B cell (primary cell): ENCODE measurements at regions not wholly inside any gene's neighbourhood (a gene's known extent, or its start where the extent isn't known, plus 50 kb on each side); places are given as distances from the start of the nearest gene placed in this dataset.

Experiments
- ATAC-seq: fragments of 200-7000 bp; cut with Tn5 transposase; one replicate; pipeline ENCODE4 v1.10.0; 2021; ENCODE audit warnings: low read depth, mild to moderate bottlenecking, moderate number of reproducible peaks, moderate library complexity
- CTCF ChIA-PET: fragments of 350-600 bp; sonication (Branson Sonifier 250); formaldehyde crosslinking; loops from one replicate; lab custom pipeline; 2021; ENCODE audit warnings: antibody characterized with exemption, inconsistent platforms; lab: Charles Lee
- POLR2A ChIA-PET: fragments of 350-600 bp; sonication (Branson Sonifier 250); formaldehyde crosslinking; loops from one replicate; lab custom pipeline; 2021; ENCODE audit warnings: antibody characterized with exemption; lab: Charles Lee
- DNase-seq: peaks from one replicate; pipeline ENCODE4 v3.0.0; 2013
- H2AFZ ChIP-seq: 2 replicates; pipeline ENCODE4 v1.6.1; 2012; ENCODE audit warnings: mild to moderate bottlenecking, low read depth, low read length; ENCODE audit not compliant: insufficient read depth, poor library complexity, severe bottlenecking
- H3K27ac ChIP-seq, 2 donors: 1 replicate in 1 of 2; 2 replicates in 1 of 2; pipeline ENCODE4 v1.5.1; 2012 to 2013; ENCODE audit warnings: low read length in 2 of 2, mild to moderate bottlenecking in 2 of 2, moderate library complexity in 1 of 2
- H3K27me3 ChIP-seq, 4 experiments: fragments of 200-600 bp in 1 of 4; sonication (generic) in 1 of 4; replicated peaks in 1 of 4; 1 replicate in 2 of 4; 2 replicates in 2 of 4; pipeline versions ENCODE4 v1.6.1 to v1.7.0; 2013 to 2016; ENCODE audit warnings: low read length in 3 of 4, mild to moderate bottlenecking in 2 of 4, mixed read lengths in 1 of 4, moderate library complexity in 1 of 4; ENCODE audit not compliant: insufficient read depth in 4 of 4, control insufficient read depth in 3 of 4; ENCODE audit errors: control extremely low read depth in 1 of 4
- H3K36me3 ChIP-seq, 2 experiments: replicated peaks in 1 of 2; 1 replicate in 1 of 2; 2 replicates in 1 of 2; pipeline versions ENCODE4 v1.6.1 to v1.7.1; 2013; ENCODE audit warnings: low read length in 1 of 2; ENCODE audit not compliant: insufficient read depth in 2 of 2, control insufficient read depth in 1 of 2; ENCODE audit errors: control extremely low read depth in 1 of 2, extremely low read depth in 1 of 2
- H3K4me1 ChIP-seq, 2 donors: fragments of 200-600 bp in 1 of 2; sonication (generic) in 1 of 2; 1 replicate in 1 of 2; 2 replicates in 1 of 2; pipeline versions ENCODE4 v1.5.1 to v1.6.1; 2013 to 2017; ENCODE audit warnings: low read length in 2 of 2; ENCODE audit not compliant: control insufficient read depth in 2 of 2, insufficient read depth in 2 of 2
- H3K4me2 ChIP-seq: replicated peaks from 2 replicates; pipeline ENCODE3; 2012; ENCODE audit warnings: mild to moderate bottlenecking, low read depth, low read length; ENCODE audit not compliant: poor library complexity, severe bottlenecking
- H3K4me3 ChIP-seq, 5 experiments: fragments of 200-600 bp in 1 of 5; sonication (generic) in 1 of 5; 1 replicate in 3 of 5; 2 replicates in 2 of 5; pipeline versions ENCODE4 v1.5.1 to v1.7.0; 2011 to 2016; ENCODE audit warnings: low read length in 4 of 5, mild to moderate bottlenecking in 4 of 5, low read depth in 2 of 5, control low read depth in 1 of 5, moderate library complexity in 1 of 5; ENCODE audit not compliant: insufficient read depth in 1 of 5; ENCODE audit errors: control extremely low read depth in 1 of 5, extremely low read depth in 1 of 5
- H3K79me2 ChIP-seq: fragments of 200-600 bp; sonication (generic); one replicate; pipeline ENCODE4 v1.6.0; 2016; ENCODE audit warnings: low read length; ENCODE audit not compliant: control insufficient read depth, insufficient read depth
- H3K9ac ChIP-seq: fragments of 200-600 bp; sonication (generic); 2 replicates; pipeline ENCODE4 v1.6.1; 2017; ENCODE audit warnings: mild to moderate bottlenecking, low read length, moderate library complexity
- H3K9me3 ChIP-seq, 3 donors: one replicate each; pipeline versions ENCODE4 v1.6.1 to v1.7.1; 2013; ENCODE audit warnings: low read length in 2 of 3; ENCODE audit not compliant: control insufficient read depth in 2 of 3, insufficient read depth in 1 of 3; ENCODE audit errors: control extremely low read depth in 1 of 3
- H4K20me1 ChIP-seq: 2 replicates; pipeline ENCODE4 v1.6.0; 2012; ENCODE audit warnings: mild to moderate bottlenecking, low read length; ENCODE audit not compliant: insufficient read depth, control insufficient read depth, poor library complexity, severe bottlenecking
- H3K27ac Mint-ChIP-seq: one replicate; pipeline ENCODE4 v1.8.0; 2021; ENCODE audit warnings: mixed read lengths
- H3K27me3 Mint-ChIP-seq: one replicate; pipeline ENCODE4 v1.8.0; 2021; ENCODE audit warnings: mixed read lengths
- H3K4me1 Mint-ChIP-seq: one replicate; pipeline ENCODE4 v1.8.0; 2021; ENCODE audit warnings: mixed read lengths
- H3K4me3 Mint-ChIP-seq: one replicate; pipeline ENCODE4 v1.8.0; 2021; ENCODE audit warnings: mixed read lengths
- H3K9me3 Mint-ChIP-seq: one replicate; pipeline ENCODE4 v1.8.0; 2022; ENCODE audit warnings: mixed read lengths; ENCODE audit not compliant: insufficient read depth
- CTCF ChIP-seq: fragments of 200-600 bp; IDR thresholded peaks from one replicate; pipeline ENCODE4 v1.8.0; 2022; ENCODE audit warnings: antibody characterized with exemption, mild to moderate bottlenecking
- EZH2 ChIP-seq: IDR thresholded peaks from 2 replicates; pipeline ENCODE4 v1.6.1; 2012; ENCODE audit warnings: borderline replicate concordance, low read depth, mild to moderate bottlenecking, moderate library complexity, low read length; ENCODE audit not compliant: insufficient read depth, poor library complexity, severe bottlenecking
- WGBS: methylation state at CpG from one replicate; pipeline ENCODE4 v1.1.5; 2013; ENCODE audit warnings: missing lambda C conversion rate; ENCODE audit not compliant: insufficient coverage; 5-methylcytosine and 5-hydroxymethylcytosine counted together
- intact Hi-C: fragments of 100-400 bp; cut with micrococcal nuclease; formaldehyde crosslinking; loops from one replicate; pipeline ENCODE4 v1.10.0; 2022

GRCh38 chr11:26043665-26044064 lies 288.3 kb upstream of the ANO3 start:
- ATAC-seq (peak; percentile 39), DNase-seq (peak; percentile 37)
- no peaks in the 10 kb centered on the region for H3K27me3 Mint-ChIP-seq
- WGBS: no CpG with 5 or more reads among the region's 1 CpG
- Histone ChIP-seq H3K4me3 (no peak overlapping the region), H3K27me3 (no peaks in the 10 kb centered on the region), H4K20me1 (no peaks in the 10 kb centered on the region), H3K36me3 (no peaks in the 10 kb centered on the region), H3K9me3 (no peaks in the 10 kb centered on the region), H2AFZ (no peak overlapping the region), H3K9ac (no peak overlapping the region), H3K4me2 (peak overlapping the region; percentile 7), H3K79me2 (no peaks in the 10 kb centered on the region), H3K27ac (no peak overlapping the region), H3K4me1 (peaks cover 6 to 8% of the 10 kb centered on the region in 2 donors)
- ChIA-PET CTCF (no interaction called here), POLR2A (no interaction called here)
- no peak overlapping the region for H3K4me3 Mint-ChIP-seq
- no peaks in the 10 kb centered on the region for H3K9me3 Mint-ChIP-seq
- peaks cover 22% of the 10 kb centered on the region for H3K4me1 Mint-ChIP-seq
- H3K27ac Mint-ChIP-seq: no peak overlapping the region
- intact Hi-C loops: no loop called here
- TF ChIP-seq CTCF (no peak), EZH2 (no peak)

DNA sequence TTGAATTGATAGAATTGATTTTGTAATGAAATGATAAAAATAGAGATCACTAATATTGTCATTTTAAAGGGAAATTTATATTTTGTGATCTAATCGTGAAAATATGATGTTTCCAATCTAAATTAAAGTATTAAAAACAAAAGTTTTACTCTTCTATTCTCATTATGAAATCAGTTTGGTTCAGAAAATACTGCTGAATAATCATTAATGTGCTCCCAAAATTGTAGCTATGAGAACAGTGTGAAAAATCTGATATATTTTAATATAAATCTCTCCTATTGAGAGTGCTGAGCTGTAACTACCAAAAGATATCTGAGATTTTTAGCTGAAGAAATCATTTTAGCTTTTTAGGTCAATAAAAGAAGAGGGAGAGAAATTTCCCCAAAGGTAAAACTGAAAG lies 287.5 kb upstream of the ANO3 start:
- Histone ChIP-seq H2AFZ (no peak overlapping the region), H3K27ac (no peak overlapping the region), H3K4me3 (no peak overlapping the region), H4K20me1 (no peaks in the 10 kb centered on the region), H3K36me3 (no peaks in the 10 kb centered on the region), H3K79me2 (no peaks in the 10 kb centered on the region), H3K9ac (no peak overlapping the region), H3K27me3 (no peaks in the 10 kb centered on the region), H3K4me2 (no peak overlapping the region), H3K9me3 (no peaks in the 10 kb centered on the region), H3K4me1 (peaks cover 6 to 8% of the 10 kb centered on the region in 2 donors)
- no peaks in the 10 kb centered on the region for H3K9me3 Mint-ChIP-seq
- no CpG with 5 or more reads among the region's 1 CpG for WGBS
- H3K4me1 Mint-ChIP-seq: peaks cover 20% of the 10 kb centered on the region
- H3K27me3 Mint-ChIP-seq: no peaks in the 10 kb centered on the region
- ChIA-PET CTCF (no interaction called here), POLR2A (no interaction called here)
- no peak overlapping the region for H3K4me3 Mint-ChIP-seq
- intact Hi-C loops: no loop called here
- no peak for TF ChIP-seq CTCF
- TF ChIP-seq EZH2: no peak
- ATAC-seq (no peak), DNase-seq (no peak)
- no peak overlapping the region for H3K27ac Mint-ChIP-seq
